HG03342 (cell line): ENCODE measurements at regions not wholly inside any gene's neighbourhood (a gene's known extent, or its start where the extent isn't known, plus 50 kb on each side); places are given as distances from the start of the nearest gene placed in this dataset.
A peak's percentile ranks its signal among the peaks of the same experiment; 100 is the strongest.

Source experiments
- ATAC-seq: cut with Tn5 transposase; IDR thresholded peaks from one replicate; pipeline ENCODE4 v1.9.1; 2021; ENCODE audit warnings: mild to moderate bottlenecking, moderate library complexity; ENCODE audit not compliant: unreplicated experiment

- ATAC-seq, result no peak
Measured at GRCh38 chrX:106341823-106342222, 173.7 kb downstream of the PWWP3B start.

DNA sequence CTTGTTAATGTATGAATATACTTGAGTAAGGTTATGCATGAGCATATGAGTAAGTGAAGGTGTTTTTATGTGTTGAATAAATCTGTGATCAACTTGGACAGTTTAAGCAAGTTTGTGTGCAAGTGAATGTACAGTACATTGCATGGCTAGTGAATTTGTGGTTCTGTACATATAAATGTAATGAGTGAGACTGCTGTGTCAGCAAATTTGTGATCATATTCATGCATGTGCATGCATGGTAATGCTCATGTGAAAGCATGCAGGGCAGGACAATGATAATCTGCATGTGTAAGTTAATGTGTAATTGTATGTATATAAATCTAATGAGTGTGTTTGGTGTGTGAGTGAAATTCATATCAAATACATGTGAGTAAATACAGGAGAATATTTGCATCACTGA, 188.5 kb downstream of the PWWP3B start:
- no peak for ATAC-seq

GRCh38 chrX:106363214-106363613, 195.1 kb downstream of the PWWP3B start:
- ATAC-seq, result no peak

GRCh38 chrX:106378616-106379015, 210.5 kb downstream of the PWWP3B start:
- ATAC-seq, result peak; percentile 69

GRCh38 chrX:106391284-106391911, 220.4 kb upstream of the RADX start:
- no peak for ATAC-seq

DNA sequence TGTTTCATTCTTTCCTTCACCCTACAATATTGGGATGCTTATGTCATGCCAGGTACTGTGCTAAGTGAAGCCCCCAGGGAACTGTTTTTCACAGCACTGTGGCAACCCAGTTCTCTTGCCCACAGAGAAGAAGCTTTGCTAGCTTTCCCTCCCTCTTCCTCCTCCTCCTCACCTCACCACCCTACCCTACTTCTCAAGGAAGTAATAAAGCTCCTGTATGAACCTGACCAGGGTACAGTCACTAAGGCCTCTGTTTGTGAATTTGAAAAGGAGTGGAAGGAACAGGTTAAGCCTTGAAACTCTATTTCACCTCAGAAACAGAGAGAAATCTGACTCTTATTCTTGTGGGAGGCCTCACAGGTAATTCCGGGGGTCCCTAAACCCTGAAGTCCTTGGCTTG, 219.4 kb upstream of the RADX start:
- no peak for ATAC-seq

DNA sequence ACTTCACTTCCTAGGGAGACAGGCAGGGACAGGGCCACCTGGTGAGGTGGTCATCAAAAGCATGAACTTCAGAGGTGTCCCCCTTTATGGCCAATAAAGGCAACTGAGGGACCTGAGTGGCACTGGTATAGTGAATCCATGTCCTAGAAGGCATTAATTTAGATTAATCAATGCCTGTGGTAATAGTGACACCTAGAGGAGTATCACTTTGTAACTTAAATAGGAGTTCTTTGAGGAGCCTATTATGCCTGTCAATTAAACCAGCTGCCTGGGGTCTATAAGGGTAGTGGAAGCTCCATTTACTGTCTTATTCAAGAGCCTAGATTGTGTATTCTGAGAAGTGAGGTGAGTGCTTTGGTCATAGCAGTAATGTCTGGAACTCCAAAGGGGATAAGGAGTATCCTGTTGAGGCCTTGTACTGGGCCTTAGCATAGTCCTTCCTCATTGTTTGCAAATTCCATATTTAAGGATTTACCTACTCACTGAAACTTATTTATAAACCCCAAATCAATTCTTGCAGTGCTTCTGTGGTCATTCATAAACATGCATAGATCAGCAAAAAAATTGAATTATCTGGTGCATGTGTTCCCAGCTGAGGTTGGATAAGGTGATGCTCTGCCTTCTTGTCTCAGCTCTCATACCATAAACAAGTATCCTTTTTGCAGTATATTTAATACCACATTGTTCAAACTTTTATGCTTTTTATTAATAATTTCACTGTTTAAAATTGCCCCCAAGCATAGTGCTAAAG, 213.8 kb upstream of the RADX start:
- ATAC-seq, result no peak

DNA sequence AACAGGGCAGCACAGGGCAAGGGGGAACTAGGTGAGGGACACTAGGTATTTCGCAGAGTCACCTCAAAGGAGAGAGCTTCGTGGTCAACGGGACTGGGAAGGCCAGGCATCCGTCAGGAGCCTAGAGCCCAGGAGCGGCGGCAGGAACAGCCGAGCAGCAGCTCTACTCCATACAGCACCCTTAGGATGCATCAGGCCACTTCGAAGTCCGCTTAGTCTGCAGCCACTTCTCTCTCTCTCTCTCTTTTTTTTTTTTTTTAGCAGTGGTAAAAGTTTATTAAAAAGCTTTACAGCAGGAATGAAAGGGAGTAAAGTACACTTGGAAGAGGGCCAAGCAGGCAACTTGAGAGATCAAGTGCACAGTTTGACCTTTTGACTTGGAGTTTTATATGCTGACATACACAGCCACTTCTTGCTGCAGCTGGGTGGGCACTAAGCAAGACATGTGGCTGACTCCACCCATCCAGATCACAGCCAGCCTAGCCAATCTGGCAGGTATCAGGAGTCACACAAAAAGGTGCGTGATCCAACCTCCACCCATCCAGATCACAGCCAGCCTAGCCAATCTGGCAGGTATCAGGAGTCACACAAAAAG, 209.7 kb upstream of the RADX start:
- ATAC-seq, result no peak

GRCh38 chrX:106404512-106404911, 207.3 kb upstream of the RADX start:
- ATAC-seq, result no peak

DNA sequence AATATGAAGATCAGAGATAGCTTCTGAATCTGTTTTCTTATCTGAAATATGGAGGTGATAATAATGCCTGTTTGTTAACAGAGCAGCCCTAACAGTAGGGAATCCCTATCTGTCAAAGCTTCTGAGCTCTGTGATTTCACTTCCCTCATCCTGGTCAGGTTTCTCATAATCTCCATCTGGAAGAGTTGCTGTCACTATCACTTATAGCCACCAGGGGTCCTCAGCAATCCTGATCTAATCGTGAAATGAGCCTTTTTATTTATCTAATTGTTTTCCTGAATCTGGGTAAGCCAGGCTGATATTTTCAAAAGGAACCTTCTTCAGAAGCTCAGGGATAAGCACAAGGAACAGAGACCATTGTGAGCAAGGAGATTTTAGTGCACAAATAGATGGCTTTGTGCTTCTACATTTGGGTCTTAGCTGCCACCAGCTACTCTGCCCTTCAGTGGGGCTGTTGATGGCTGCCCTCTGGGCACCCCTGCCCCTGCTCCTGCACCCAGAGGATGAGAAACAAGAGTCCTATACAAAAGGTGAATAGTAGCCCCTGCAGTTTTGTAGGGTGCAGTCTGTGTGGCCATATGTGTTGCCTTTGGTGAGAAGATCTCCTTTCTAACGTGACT, 196.4 kb upstream of the RADX start:
- peak; percentile 98 for ATAC-seq

GRCh38 chrX:106436691-106437090, 175.1 kb upstream of the RADX start:
- ATAC-seq, result no peak

DNA sequence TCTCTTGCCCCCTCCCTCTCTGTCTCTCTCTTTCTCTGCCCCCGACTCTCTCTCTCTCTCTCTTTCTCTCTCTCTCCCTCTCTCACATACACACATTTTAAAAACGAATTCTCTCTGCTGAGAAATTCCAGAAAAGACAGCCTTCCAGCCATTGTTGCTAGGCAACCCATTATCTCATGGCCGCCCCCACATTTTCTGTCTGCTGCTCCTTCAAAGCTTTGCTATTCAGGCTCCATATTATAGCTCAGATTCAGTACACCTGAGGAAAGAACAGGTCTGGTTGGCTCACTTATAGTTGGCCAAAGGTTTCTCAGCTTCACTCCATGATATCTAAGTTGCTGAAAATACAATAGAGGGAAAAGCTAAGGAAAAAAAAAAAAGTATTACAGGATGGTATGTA, 174.4 kb upstream of the RADX start:
- ATAC-seq, result no peak

DNA sequence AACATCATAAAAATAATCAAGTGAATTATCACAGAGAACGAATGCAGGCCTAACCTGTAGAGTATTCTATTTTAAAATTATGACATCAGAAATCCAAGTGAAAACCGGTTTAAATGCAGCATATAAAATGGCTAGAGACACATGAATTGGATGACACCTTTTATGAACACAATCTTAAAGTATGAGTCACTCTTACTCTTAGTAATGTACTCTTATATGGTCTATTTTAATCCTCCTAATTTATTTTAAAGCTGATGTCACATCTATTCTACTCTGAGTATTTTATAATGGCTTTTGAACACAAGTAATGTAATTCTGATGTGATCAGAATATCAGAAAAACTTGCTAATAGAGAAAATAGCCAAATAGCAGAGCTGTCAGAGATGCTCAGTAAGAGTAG, 161.4 kb upstream of the RADX start:
- ATAC-seq, result no peak

DNA sequence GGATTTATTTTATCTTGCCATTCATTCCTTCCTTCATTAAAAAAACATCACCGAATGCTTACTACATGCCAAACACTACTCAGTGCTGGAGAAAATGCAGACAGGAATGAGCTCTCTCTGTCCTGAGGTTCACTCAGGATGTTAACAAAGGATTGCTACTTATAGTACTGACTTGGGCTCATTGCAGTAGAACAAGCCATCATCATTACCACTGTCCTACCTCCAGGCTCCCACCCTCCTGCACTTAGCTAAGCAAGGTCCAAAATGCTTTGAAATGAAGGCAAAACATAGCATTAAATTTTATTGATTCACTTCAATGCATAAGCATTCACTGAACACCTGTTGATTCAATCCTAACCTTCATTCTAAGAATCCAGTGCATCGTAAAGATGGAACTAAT, 159.8 kb upstream of the RADX start:
- ATAC-seq, result no peak

DNA sequence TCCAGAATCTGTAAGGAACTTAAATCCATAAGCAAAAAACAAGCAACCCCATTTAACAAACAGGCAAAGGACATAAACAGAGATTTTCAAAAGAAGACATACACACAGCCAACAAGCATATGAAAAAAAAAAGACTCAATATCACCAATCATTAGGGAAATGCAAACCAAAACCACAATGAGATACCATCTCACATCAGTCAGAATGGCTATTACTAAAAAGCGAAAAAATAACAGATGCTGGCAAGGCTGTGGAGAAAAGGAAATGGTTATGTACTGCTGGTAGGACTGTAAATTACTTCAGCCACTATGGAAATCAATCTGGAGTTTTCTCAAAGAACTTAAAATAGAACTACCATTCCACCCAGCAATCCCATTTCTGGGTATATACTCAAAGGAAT, 156.8 kb upstream of the RADX start:
- no peak for ATAC-seq

DNA sequence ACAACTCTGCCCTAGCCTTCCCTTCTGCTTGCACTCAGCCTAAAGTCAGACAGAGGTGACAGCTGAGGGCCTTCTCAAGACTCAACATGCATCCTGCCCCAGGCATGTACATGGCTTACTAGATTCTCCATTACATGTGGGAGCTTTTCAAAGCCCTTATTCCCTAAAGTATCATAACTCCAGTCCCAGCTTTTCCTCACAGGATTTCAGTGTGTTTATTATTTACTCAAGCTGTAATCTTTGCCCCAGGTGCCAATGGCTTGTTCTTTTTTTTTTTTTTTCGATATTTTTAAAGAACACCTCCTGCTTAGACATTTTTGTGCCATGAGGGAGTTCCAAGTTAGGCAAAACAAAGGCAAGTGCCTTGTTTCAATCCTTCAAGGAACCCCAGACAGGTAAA, 154.0 kb upstream of the RADX start:
- ATAC-seq, result no peak

DNA sequence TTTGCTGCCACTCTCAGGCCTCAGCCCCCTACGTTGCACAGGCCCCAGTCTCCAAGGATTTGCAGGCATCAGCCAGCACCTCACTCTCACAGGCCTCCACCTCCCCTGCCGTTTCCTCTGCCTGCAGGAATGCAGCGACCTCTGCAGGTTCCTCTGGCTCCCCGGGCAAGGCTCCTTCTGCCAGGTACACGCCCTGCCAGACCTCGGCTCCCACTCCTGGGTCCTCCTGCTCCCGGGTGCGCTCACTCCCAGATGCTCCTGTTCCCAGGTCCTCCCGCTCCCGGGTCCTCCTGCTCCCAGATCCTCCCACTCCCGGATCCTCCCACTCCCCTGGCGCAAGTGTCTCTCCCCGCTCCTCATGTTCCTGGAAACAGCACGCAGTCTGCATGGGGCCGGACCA, 144.4 kb upstream of the RADX start:
- no peak for ATAC-seq

DNA sequence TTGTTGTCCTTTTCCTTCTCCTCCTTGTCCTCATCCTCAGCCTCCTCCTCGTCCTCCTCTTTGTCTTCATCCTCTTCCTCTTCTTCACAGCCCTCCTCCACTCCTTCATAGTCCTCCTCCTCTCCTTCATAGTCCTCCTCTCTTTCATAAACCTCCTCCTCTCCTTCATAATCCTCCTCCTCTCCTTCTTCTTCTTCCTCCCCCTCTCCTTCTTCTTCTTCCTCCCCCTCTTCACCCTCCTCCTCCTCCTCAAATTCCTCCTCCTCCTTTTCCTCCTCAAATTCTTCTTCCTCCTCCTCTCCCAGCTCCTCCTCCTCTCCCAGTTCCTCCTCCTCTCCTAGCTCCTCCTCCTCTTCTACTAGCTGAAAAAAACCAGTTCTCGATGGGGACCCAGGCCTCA, 143.8 kb upstream of the RADX start:
- no peak for ATAC-seq

DNA sequence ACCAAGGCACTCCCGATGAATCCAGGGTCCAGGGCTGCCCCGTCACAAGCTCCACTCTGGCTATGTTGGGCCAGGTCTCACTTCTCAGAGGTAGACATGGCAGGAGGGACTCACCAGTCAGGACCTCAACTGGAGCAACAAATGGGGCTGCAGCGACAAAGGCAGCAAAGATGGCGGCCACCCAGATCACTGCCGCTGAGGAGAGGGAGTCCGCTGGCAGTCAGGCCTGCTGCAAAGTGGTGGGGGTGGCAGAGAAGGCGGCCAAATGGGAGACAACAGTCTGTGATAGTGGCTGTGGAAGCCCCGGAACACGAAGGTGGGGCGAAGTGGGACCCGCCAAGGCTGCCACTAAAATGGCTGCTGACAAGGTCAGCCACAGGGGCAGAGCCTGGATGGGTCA, 143.3 kb upstream of the RADX start:
- no peak for ATAC-seq

GRCh38 chrX:106479920-106480319, 131.9 kb upstream of the RADX start:
- no peak for ATAC-seq

- ATAC-seq, result no peak
Measured at GRCh38 chrX:106481341-106481740, 130.4 kb upstream of the RADX start.

- peak; percentile 96 for ATAC-seq
Measured at GRCh38 chrX:106484233-106484632, 127.5 kb upstream of the RADX start.
